ENCODE measurements at regions not wholly inside any gene's neighbourhood (a gene's known extent, or its start where the extent isn't known, plus 50 kb on each side); places are given as distances from the start of the nearest gene placed in this dataset.

GRCh38 chr12:130017591-130018449 lies 114.0 kb upstream of the TMEM132D start:
- ChIA-PET CTCF (interaction anchor here (1.3 to 1.6 kb wide), 3 partner anchors 8 to 317 kb away, joined by 3 to 5 read pairs (median 4); no protein-coding TSS in a partner anchor), POLR2A (no interaction called here)
- Histone ChIP-seq H3K4me1 (ENCODE audit: control extremely low read depth in 1 of 4, control insufficient read depth in 4 of 4, insufficient read depth in 4 of 4, low read length in 3 of 4) (no peaks in the 10 kb centered on the region), H3K9me3 (ENCODE audit: control extremely low read depth in 1 of 5, control insufficient read depth in 4 of 5, insufficient read depth in 2 of 5, low read depth in 1 of 5, low read length in 4 of 5) (no peaks in the 10 kb centered on the region), H3K27ac (ENCODE audit: insufficient read depth in 1 of 2, low read depth in 1 of 2, low read length in 2 of 2, poor library complexity in 1 of 2, severe bottlenecking in 2 of 2) (no peak overlapping the region), H3K36me3 (ENCODE audit: control insufficient read depth in 4 of 4, insufficient read depth in 4 of 4, low read length in 3 of 4) (no peaks in the 10 kb centered on the region), H3K27me3 (replicated peaks in 2 of 5; ENCODE audit: control insufficient read depth in 4 of 5, insufficient read depth in 5 of 5, low read length in 4 of 5) (peaks cover 0 to 34% (median 6%) of the 10 kb centered on the region in 5 experiments), H3K4me3 (ENCODE audit: control insufficient read depth in 1 of 7, extremely low read depth in 1 of 7, insufficient read depth in 4 of 7, low read depth in 2 of 7, low read length in 6 of 7) (no peak overlapping the region)
- WGBS (ENCODE audit: insufficient coverage): 63% methylated on average over 31 of the region's 34 CpGs
- no peak for DNase-seq

- no peak for DNase-seq
- H3K9me3 ChIP-seq (ENCODE audit: control extremely low read depth in 1 of 5, control insufficient read depth in 4 of 5, insufficient read depth in 2 of 5, low read depth in 1 of 5, low read length in 4 of 5): no peaks in the 10 kb centered on the region
- H3K27me3 ChIP-seq (replicated peaks in 2 of 5; ENCODE audit: control insufficient read depth in 4 of 5, insufficient read depth in 5 of 5, low read length in 4 of 5): peaks cover 0 to 32% (median 3%) of the 10 kb centered on the region in 5 experiments
- WGBS (ENCODE audit: insufficient coverage): 86% methylated on average over 8 of the region's 11 CpGs
- no peaks in the 10 kb centered on the region for H3K36me3 ChIP-seq (ENCODE audit: control insufficient read depth in 4 of 4, insufficient read depth in 4 of 4, low read length in 3 of 4)
- ChIA-PET POLR2A (no interaction called here), CTCF (interaction anchor here (1.3 to 1.8 kb wide), 5 partner anchors 8 to 317 kb away, joined by 3 to 9 read pairs (median 4); no protein-coding TSS in a partner anchor)
- no peaks in the 10 kb centered on the region for H3K4me1 ChIP-seq (ENCODE audit: control extremely low read depth in 1 of 4, control insufficient read depth in 4 of 4, insufficient read depth in 4 of 4, low read length in 3 of 4)
- H3K27ac ChIP-seq (ENCODE audit: insufficient read depth in 1 of 2, low read depth in 1 of 2, low read length in 2 of 2, poor library complexity in 1 of 2, severe bottlenecking in 2 of 2): no peak overlapping the region
- no peak overlapping the region for H3K4me3 ChIP-seq (ENCODE audit: control insufficient read depth in 1 of 7, extremely low read depth in 1 of 7, insufficient read depth in 4 of 7, low read depth in 2 of 7, low read length in 6 of 7)
These were observed 114.8 kb upstream of the TMEM132D start for GRCh38 chr12:130018614-130019013.

- CTCF ChIA-PET: interaction anchor here (0.6 to 2.4 kb wide), 5 partner anchors 8 to 254 kb away, joined by 3 to 9 read pairs (median 7); no protein-coding TSS in a partner anchor
- no peak overlapping the region for H3K27ac ChIP-seq (ENCODE audit: insufficient read depth in 1 of 2, low read depth in 1 of 2, low read length in 2 of 2, poor library complexity in 1 of 2, severe bottlenecking in 2 of 2)
- no peaks in the 10 kb centered on the region for H3K4me1 ChIP-seq (ENCODE audit: control extremely low read depth in 1 of 4, control insufficient read depth in 4 of 4, insufficient read depth in 4 of 4, low read length in 3 of 4)
- WGBS (ENCODE audit: insufficient coverage): 73% methylated on average over 9 of the region's 15 CpGs
- peak; percentile 21 to 52 (median 24) for DNase-seq
- no peaks in the 10 kb centered on the region for H3K36me3 ChIP-seq (ENCODE audit: control insufficient read depth in 4 of 4, insufficient read depth in 4 of 4, low read length in 3 of 4)
- peaks cover 0 to 4% (median 4%) of the 10 kb centered on the region in 5 experiments for H3K27me3 ChIP-seq (replicated peaks in 2 of 5; ENCODE audit: control insufficient read depth in 4 of 5, insufficient read depth in 5 of 5, low read length in 4 of 5)
- POLR2A ChIA-PET: no interaction called here
- H3K9me3 ChIP-seq (ENCODE audit: control extremely low read depth in 1 of 5, control insufficient read depth in 4 of 5, insufficient read depth in 2 of 5, low read depth in 1 of 5, low read length in 4 of 5): no peaks in the 10 kb centered on the region
- no peak overlapping the region for H3K4me3 ChIP-seq (ENCODE audit: control insufficient read depth in 1 of 7, extremely low read depth in 1 of 7, insufficient read depth in 4 of 7, low read depth in 2 of 7, low read length in 6 of 7)
These were observed 122.9 kb upstream of the TMEM132D start for GRCh38 chr12:130026608-130027176.

GRCh38 chr12:130027798-130028197 lies 124.0 kb upstream of the TMEM132D start:
- H3K27ac ChIP-seq (ENCODE audit: insufficient read depth in 1 of 2, low read depth in 1 of 2, low read length in 2 of 2, poor library complexity in 1 of 2, severe bottlenecking in 2 of 2): no peak overlapping the region
- H3K4me1 ChIP-seq (ENCODE audit: control extremely low read depth in 1 of 4, control insufficient read depth in 4 of 4, insufficient read depth in 4 of 4, low read length in 3 of 4): no peaks in the 10 kb centered on the region
- peaks cover 0 to 4% (median 4%) of the 10 kb centered on the region in 5 experiments for H3K27me3 ChIP-seq (replicated peaks in 2 of 5; ENCODE audit: control insufficient read depth in 4 of 5, insufficient read depth in 5 of 5, low read length in 4 of 5)
- no CpG with 5 or more reads among the region's 1 CpG for WGBS (ENCODE audit: insufficient coverage)
- H3K4me3 ChIP-seq (ENCODE audit: control insufficient read depth in 1 of 7, extremely low read depth in 1 of 7, insufficient read depth in 4 of 7, low read depth in 2 of 7, low read length in 6 of 7): no peak overlapping the region
- POLR2A ChIA-PET: no interaction called here
- CTCF ChIA-PET: interaction anchor here (1.2 to 2.4 kb wide), 4 partner anchors 10 to 23 kb away, joined by 3 to 9 read pairs (median 7); no protein-coding TSS in a partner anchor
- no peaks in the 10 kb centered on the region for H3K9me3 ChIP-seq (ENCODE audit: control extremely low read depth in 1 of 5, control insufficient read depth in 4 of 5, insufficient read depth in 2 of 5, low read depth in 1 of 5, low read length in 4 of 5)
- H3K36me3 ChIP-seq (ENCODE audit: control insufficient read depth in 4 of 4, insufficient read depth in 4 of 4, low read length in 3 of 4): no peaks in the 10 kb centered on the region
- no peak for DNase-seq

GRCh38 chr12:130029151-130029550 lies 125.3 kb upstream of the TMEM132D start:
- 90% methylated on average over 9 of the region's 13 CpGs for WGBS (ENCODE audit: insufficient coverage)
- Histone ChIP-seq H3K9me3 (ENCODE audit: control extremely low read depth in 1 of 5, control insufficient read depth in 4 of 5, insufficient read depth in 2 of 5, low read depth in 1 of 5, low read length in 4 of 5) (no peaks in the 10 kb centered on the region), H3K4me3 (ENCODE audit: control insufficient read depth in 1 of 7, extremely low read depth in 1 of 7, insufficient read depth in 4 of 7, low read depth in 2 of 7, low read length in 6 of 7) (no peak overlapping the region), H3K27ac (ENCODE audit: insufficient read depth in 1 of 2, low read depth in 1 of 2, low read length in 2 of 2, poor library complexity in 1 of 2, severe bottlenecking in 2 of 2) (no peak overlapping the region), H3K4me1 (ENCODE audit: control extremely low read depth in 1 of 4, control insufficient read depth in 4 of 4, insufficient read depth in 4 of 4, low read length in 3 of 4) (no peaks in the 10 kb centered on the region), H3K27me3 (replicated peaks in 2 of 5; ENCODE audit: control insufficient read depth in 4 of 5, insufficient read depth in 5 of 5, low read length in 4 of 5) (peaks cover 0 to 8% (median 4%) of the 10 kb centered on the region in 5 experiments), H3K36me3 (ENCODE audit: control insufficient read depth in 4 of 4, insufficient read depth in 4 of 4, low read length in 3 of 4) (no peaks in the 10 kb centered on the region)
- ChIA-PET CTCF (no interaction called here), POLR2A (no interaction called here)
- DNase-seq: no peak

GRCh38 chr12:130031041-130031440 lies 127.2 kb upstream of the TMEM132D start:
- Histone ChIP-seq H3K4me3 (ENCODE audit: control insufficient read depth in 1 of 7, extremely low read depth in 1 of 7, insufficient read depth in 4 of 7, low read depth in 2 of 7, low read length in 6 of 7) (no peak overlapping the region), H3K4me1 (ENCODE audit: control extremely low read depth in 1 of 4, control insufficient read depth in 4 of 4, insufficient read depth in 4 of 4, low read length in 3 of 4) (no peaks in the 10 kb centered on the region), H3K36me3 (ENCODE audit: control insufficient read depth in 4 of 4, insufficient read depth in 4 of 4, low read length in 3 of 4) (no peaks in the 10 kb centered on the region), H3K27ac (ENCODE audit: insufficient read depth in 1 of 2, low read depth in 1 of 2, low read length in 2 of 2, poor library complexity in 1 of 2, severe bottlenecking in 2 of 2) (no peak overlapping the region), H3K27me3 (replicated peaks in 2 of 5; ENCODE audit: control insufficient read depth in 4 of 5, insufficient read depth in 5 of 5, low read length in 4 of 5) (peaks cover 0 to 11% (median 4%) of the 10 kb centered on the region in 5 experiments), H3K9me3 (ENCODE audit: control extremely low read depth in 1 of 5, control insufficient read depth in 4 of 5, insufficient read depth in 2 of 5, low read depth in 1 of 5, low read length in 4 of 5) (no peaks in the 10 kb centered on the region)
- 87% methylated on average over 15 of the region's 15 CpGs for WGBS (ENCODE audit: insufficient coverage)
- POLR2A ChIA-PET: no interaction called here
- no peak for DNase-seq
- CTCF ChIA-PET: interaction anchor here (0.6 to 3.3 kb wide), 10 partner anchors 9 to 123 kb away, joined by 3 to 21 read pairs (median 4); no protein-coding TSS in a partner anchor
